WTC11 (cell line): ENCODE measurements at regions not wholly inside any gene's neighbourhood (a gene's known extent, or its start where the extent isn't known, plus 50 kb on each side); places are given as distances from the start of the nearest gene placed in this dataset.

Source experiments
- ATAC-seq: fragments of 200-7000 bp; cut with Tn5 transposase; 2 replicates; pipeline ENCODE4 v1.10.0; 2021; ENCODE audit warnings: mild to moderate bottlenecking, moderate library complexity
- CTCF ChIA-PET: fragments of 300-600 bp; sonication (Branson Sonifier 250); formaldehyde crosslinking; loops from one replicate; lab custom pipeline; 2021; ENCODE audit warnings: antibody characterized with exemption; lab: Charles Lee
- POLR2A ChIA-PET: fragments of 350-600 bp; sonication (Branson Sonifier 250); formaldehyde crosslinking; loops from one replicate; lab custom pipeline; 2021; ENCODE audit warnings: antibody characterized with exemption; lab: Charles Lee
- DNase-seq: peaks from one replicate; pipeline ENCODE4 v3.0.0; 2021; ENCODE audit warnings: low spot score
- H3K27ac Mint-ChIP-seq: 2 replicates; pipeline ENCODE4 v1.8.0; 2021; ENCODE audit warnings: mixed read lengths
- H3K27me3 Mint-ChIP-seq: 2 replicates; pipeline ENCODE4 v1.8.0; 2021; ENCODE audit warnings: low read depth, mild to moderate bottlenecking, moderate library complexity, mixed read lengths
- H3K36me3 Mint-ChIP-seq: 2 replicates; pipeline ENCODE4 v1.8.0; 2021; ENCODE audit warnings: mixed read lengths
- H3K4me1 Mint-ChIP-seq: 2 replicates; pipeline ENCODE4 v1.8.0; 2022; ENCODE audit warnings: mixed read lengths
- H3K4me3 Mint-ChIP-seq: 2 replicates; pipeline ENCODE4 v1.8.0; 2021; ENCODE audit warnings: mild to moderate bottlenecking, moderate library complexity, mixed read lengths
- H3K9me3 Mint-ChIP-seq: 2 replicates; pipeline ENCODE4 v1.8.0; 2021; ENCODE audit warnings: mixed read lengths
- ATF6 ChIP-seq: sonication (generic); formaldehyde crosslinking; IDR thresholded peaks from 2 replicates; pipeline ENCODE4 v1.8.1; 2023; ENCODE audit warnings: mild to moderate bottlenecking, missing genetic modification reagents
- CTCF ChIP-seq: fragments of 200-600 bp; IDR thresholded peaks from 2 replicates; pipeline ENCODE4 v1.8.0; 2022; ENCODE audit warnings: antibody characterized with exemption
- E2F1 ChIP-seq: sonication (generic); formaldehyde crosslinking; IDR thresholded peaks from 2 replicates; pipeline ENCODE4 v1.8.0; 2022; ENCODE audit warnings: mild to moderate bottlenecking, missing genetic modification reagents
- FOXP1 ChIP-seq: sonication (generic); formaldehyde crosslinking; IDR thresholded peaks from 2 replicates; pipeline ENCODE4 v1.8.0; 2022; ENCODE audit warnings: missing genetic modification reagents, mild to moderate bottlenecking, moderate library complexity, borderline replicate concordance
- HMGXB4 ChIP-seq: sonication (generic); formaldehyde crosslinking; IDR thresholded peaks from 2 replicates; pipeline ENCODE4 v1.8.1; 2023; ENCODE audit warnings: mild to moderate bottlenecking, moderate library complexity, missing genetic modification reagents
- IRF1 ChIP-seq: sonication (generic); formaldehyde crosslinking; IDR thresholded peaks from 2 replicates; pipeline ENCODE4 v1.8.0; 2023; ENCODE audit warnings: missing genetic modification reagents
- KAT7 ChIP-seq: sonication (generic); formaldehyde crosslinking; IDR thresholded peaks from 2 replicates; pipeline ENCODE4 v1.8.1; 2023; ENCODE audit warnings: missing genetic modification reagents, mild to moderate bottlenecking, borderline replicate concordance
- MAX ChIP-seq: sonication (generic); formaldehyde crosslinking; IDR thresholded peaks from 2 replicates; pipeline ENCODE4 v1.8.0; 2022; ENCODE audit warnings: mild to moderate bottlenecking, missing genetic modification reagents
- NFATC4 ChIP-seq: fragments of 250-450 bp; sonication (Bioruptor Pico); IDR thresholded peaks from 2 replicates; pipeline ENCODE4 v1.9.0; 2021; ENCODE audit warnings: mild to moderate bottlenecking
- PRRX2 ChIP-seq: fragments of 250-450 bp; sonication (Bioruptor Pico); IDR thresholded peaks from 2 replicates; pipeline ENCODE4 v1.8.0; 2021; ENCODE audit warnings: mild to moderate bottlenecking
- TP53 ChIP-seq: sonication (generic); formaldehyde crosslinking; IDR thresholded peaks from 2 replicates; pipeline ENCODE4 v1.8.1; 2023; ENCODE audit warnings: mild to moderate bottlenecking, missing genetic modification reagents
- USF1 ChIP-seq: sonication (generic); formaldehyde crosslinking; IDR thresholded peaks from 2 replicates; pipeline ENCODE4 v1.8.0; 2022; ENCODE audit warnings: mild to moderate bottlenecking, missing genetic modification reagents
- ZMAT4 ChIP-seq: fragments of 250-450 bp; sonication (Bioruptor Pico); IDR thresholded peaks from 2 replicates; pipeline ENCODE4 v1.9.0; 2021; ENCODE audit warnings: mild to moderate bottlenecking
- ZNF425 ChIP-seq: fragments of 250-450 bp; sonication (Bioruptor Pico); conservative IDR thresholded peaks from 2 replicates; pipeline ENCODE4 v1.9.0; 2021; ENCODE audit warnings: mild to moderate bottlenecking

- no peak for ATAC-seq
- Mint-ChIP-seq H3K4me1 (no peaks in the 10 kb centered on the region), H3K27me3 (no peaks in the 10 kb centered on the region), H3K36me3 (peaks cover 9% of the 10 kb centered on the region), H3K27ac (no peak overlapping the region), H3K9me3 (peaks cover 23% of the 10 kb centered on the region)
- CTCF ChIA-PET, result no interaction called here
- DNase-seq, result no peak
- POLR2A ChIA-PET, result no interaction called here
- TF ChIP-seq USF1 (CRISPR knock-in tag), result no peak
- TF ChIP-seq, all 79 proteins: peak for 0
- H3K4me3 Mint-ChIP-seq, result no peak overlapping the region
Measured at GRCh38 chr2:150107170-150107569, 380.3 kb downstream of the RND3 start.

GRCh38 chr2:150101947-150102346, 385.5 kb downstream of the RND3 start:
- no peak overlapping the region for H3K27ac Mint-ChIP-seq
- no peak for ATAC-seq
- CTCF ChIA-PET, result no interaction called here
- peaks cover 26% of the 10 kb centered on the region for H3K9me3 Mint-ChIP-seq
- no peaks in the 10 kb centered on the region for H3K27me3 Mint-ChIP-seq
- no peak for DNase-seq
- H3K4me1 Mint-ChIP-seq, result no peaks in the 10 kb centered on the region
- peaks cover 9% of the 10 kb centered on the region for H3K36me3 Mint-ChIP-seq
- POLR2A ChIA-PET, result no interaction called here
- TF ChIP-seq PRRX2 (CRISPR knock-in tag) (no peak), TP53 (no peak), FOXP1 (CRISPR knock-in tag) (no peak)
- no peak overlapping the region for H3K4me3 Mint-ChIP-seq

- no peak overlapping the region for H3K4me3 Mint-ChIP-seq
- DNase-seq, result no peak
- CTCF ChIA-PET, result no interaction called here
Measured at GRCh38 chr2:150100834-150101233, 386.6 kb downstream of the RND3 start.

More at GRCh38 chr2:150100834-150101233, 386.6 kb downstream of the RND3 start:
- H3K4me1 Mint-ChIP-seq, result no peaks in the 10 kb centered on the region
- no peak for ATAC-seq
- H3K36me3 Mint-ChIP-seq, result peaks cover 9% of the 10 kb centered on the region
- H3K27ac Mint-ChIP-seq, result no peak overlapping the region
- no peak for TF ChIP-seq IRF1 (CRISPR knock-in tag)
- TF ChIP-seq E2F1 (CRISPR knock-in tag), result no peak
- no peak for TF ChIP-seq CTCF
- TF ChIP-seq ZNF425, result no peak
- TF ChIP-seq HMGXB4, result no peak
- TF ChIP-seq USF1 (CRISPR knock-in tag), result no peak
- TF ChIP-seq ZMAT4 (CRISPR knock-in tag), result no peak
- TF ChIP-seq ATF6 (CRISPR knock-in tag), result no peak
- TF ChIP-seq NFATC4 (CRISPR knock-in tag), result no peak
- no peak for TF ChIP-seq KAT7 (CRISPR knock-in tag)
- no peak for TF ChIP-seq MAX (CRISPR knock-in tag)
- TF ChIP-seq, all 79 proteins: peak for 0
- Mint-ChIP-seq H3K27me3 (no peaks in the 10 kb centered on the region), H3K9me3 (peaks cover 20% of the 10 kb centered on the region)
- POLR2A ChIA-PET, result no interaction called here
